Hepatocyte (in vitro differentiated cells): ENCODE measurements at regions not wholly inside any gene's neighbourhood (a gene's known extent, or its start where the extent isn't known, plus 50 kb on each side); places are given as distances from the start of the nearest gene placed in this dataset.

Source experiments
- CTCF ChIP-seq: fragments of 200-600 bp; sonication (generic); IDR thresholded peaks from 2 replicates; pipeline ENCODE4 v1.5.1; 2016; ENCODE audit warnings: antibody characterized with exemption, mild to moderate bottlenecking; ENCODE audit not compliant: poor library complexity
- EZH2 ChIP-seq: fragments of 200-600 bp; sonication (generic); IDR thresholded peaks from 2 replicates; pipeline ENCODE4 v1.6.1; 2016; ENCODE audit warnings: antibody characterized with exemption, mild to moderate bottlenecking, borderline replicate concordance

GRCh38 chr16:5479926-5480325 lies 382.3 kb upstream of the EEF2KMT start:
- no peak for TF ChIP-seq CTCF
- no peak for TF ChIP-seq EZH2
